ENCODE measurements at regions not wholly inside any gene's neighbourhood (a gene's known extent, or its start where the extent isn't known, plus 50 kb on each side); places are given as distances from the start of the nearest gene placed in this dataset. TPM values are rescaled to one million over a fixed set of nuclear protein-coding genes. Genes with fewer than 3 reads are reported as not detected.
"Not testable (repeated sequence)": the region's sequence is repeated elsewhere in the genome, so short reads cannot be mapped to it uniquely, and the experiment has no call there.

- Histone ChIP-seq H3K9me3 (ENCODE audit: low read depth) (no peaks in the 10 kb centered on the region), H3K4me1 (no peaks in the 10 kb centered on the region), H3K27me3 (no peaks in the 10 kb centered on the region), H3K27ac (no peak overlapping the region), H3K4me3 (no peak overlapping the region), H3K4me2 (no peak overlapping the region), H3K79me2 (ENCODE audit: low read depth) (no peaks in the 10 kb centered on the region), H2AFZ (replicated peaks) (no peak overlapping the region), H4K20me1 (ENCODE audit: low read depth) (no peaks in the 10 kb centered on the region), H3F3A (ENCODE audit: low read depth) (no peaks in the 10 kb centered on the region), H3K9ac (no peak overlapping the region), H3K36me3 (no peaks in the 10 kb centered on the region)
- H3K27ac Mint-ChIP-seq, result no peak overlapping the region
- peaks cover 19% of the 10 kb centered on the region for H3K4me1 Mint-ChIP-seq
- peaks cover 22% of the 10 kb centered on the region for H3K9me3 Mint-ChIP-seq
- H3K27me3 Mint-ChIP-seq (ENCODE audit: insufficient read depth, low read depth), result peaks cover 2% of the 10 kb centered on the region
- peaks cover under 1% of the 10 kb centered on the region for H3K36me3 Mint-ChIP-seq
- DNase-seq (ENCODE audit: low spot score), result no peak
- no peak for TF ChIP-seq EZH2 (IDR thresholded peaks at IDR 0.05)
- no peak for TF ChIP-seq CTCF (IDR thresholded peaks at IDR 0.05)
- no peak for TF ChIP-seq EZH2phosphoT487 (IDR thresholded peaks at IDR 0.05)
- no peak overlapping the region for H3K4me3 Mint-ChIP-seq
These were observed 63.1 kb upstream of the CCDC90B start for GRCh38 chr11:83349296-83349695.

GRCh38 chr11:83346706-83347105 lies 60.5 kb upstream of the CCDC90B start:
- not testable (repeated sequence) for H3K27ac Mint-ChIP-seq

GRCh38 chr11:83344521-83344920 lies 58.4 kb upstream of the CCDC90B start:
- not testable (repeated sequence) for H3K4me3 ChIP-seq; H4K20me1 ChIP-seq (ENCODE audit: low read depth); H3K9ac ChIP-seq; H3K27ac ChIP-seq; DNase-seq (ENCODE audit: low spot score); H3K9me3 ChIP-seq (ENCODE audit: low read depth); H2AFZ ChIP-seq (replicated peaks); H3K27me3 ChIP-seq; H3K27ac Mint-ChIP-seq; H3K4me2 ChIP-seq; H3K36me3 ChIP-seq; H3F3A ChIP-seq (ENCODE audit: low read depth); H3K27me3 Mint-ChIP-seq (ENCODE audit: insufficient read depth, low read depth); H3K4me1 ChIP-seq; H3K36me3 Mint-ChIP-seq; H3K79me2 ChIP-seq (ENCODE audit: low read depth); H3K4me3 Mint-ChIP-seq
- Mint-ChIP-seq H3K9me3 (peaks cover 30% of the 10 kb centered on the region), H3K4me1 (peaks cover 19% of the 10 kb centered on the region)

More at GRCh38 chr11:83346706-83347105, 60.5 kb upstream of the CCDC90B start:
- H3K4me3 Mint-ChIP-seq; H3F3A ChIP-seq (ENCODE audit: low read depth); H3K9ac ChIP-seq; H3K27ac ChIP-seq; H3K36me3 ChIP-seq; DNase-seq (ENCODE audit: low spot score); H3K4me2 ChIP-seq; H4K20me1 ChIP-seq (ENCODE audit: low read depth); H3K27me3 Mint-ChIP-seq (ENCODE audit: insufficient read depth, low read depth); H3K9me3 ChIP-seq (ENCODE audit: low read depth); H3K36me3 Mint-ChIP-seq; H3K4me1 ChIP-seq; H3K27me3 ChIP-seq; H3K79me2 ChIP-seq (ENCODE audit: low read depth); H2AFZ ChIP-seq (replicated peaks); H3K4me3 ChIP-seq: not testable (repeated sequence)
- H3K4me1 Mint-ChIP-seq, result peaks cover 19% of the 10 kb centered on the region
- H3K9me3 Mint-ChIP-seq, result peaks cover 30% of the 10 kb centered on the region

- Histone ChIP-seq H3K4me1 (no peaks in the 10 kb centered on the region), H3K27me3 (no peaks in the 10 kb centered on the region), H3K4me3 (no peak overlapping the region), H3K36me3 (no peaks in the 10 kb centered on the region), H2AFZ (replicated peaks) (no peak overlapping the region), H3K9me3 (ENCODE audit: low read depth) (no peaks in the 10 kb centered on the region), H3K4me2 (no peak overlapping the region), H4K20me1 (ENCODE audit: low read depth) (no peaks in the 10 kb centered on the region), H3K79me2 (ENCODE audit: low read depth) (no peaks in the 10 kb centered on the region), H3F3A (ENCODE audit: low read depth) (no peaks in the 10 kb centered on the region), H3K9ac (no peak overlapping the region), H3K27ac (no peak overlapping the region)
- no peak for TF ChIP-seq CTCF (IDR thresholded peaks at IDR 0.05)
- TF ChIP-seq EZH2 (IDR thresholded peaks at IDR 0.05), result no peak
- no peak for TF ChIP-seq EZH2phosphoT487 (IDR thresholded peaks at IDR 0.05)
- no peak overlapping the region for H3K4me3 Mint-ChIP-seq
- H3K27me3 Mint-ChIP-seq (ENCODE audit: insufficient read depth, low read depth), result no peaks in the 10 kb centered on the region
- DNase-seq (ENCODE audit: low spot score), result no peak
- no peaks in the 10 kb centered on the region for H3K36me3 Mint-ChIP-seq
- H3K27ac Mint-ChIP-seq, result no peak overlapping the region
- H3K9me3 Mint-ChIP-seq, result no peaks in the 10 kb centered on the region
- H3K4me1 Mint-ChIP-seq, result no peaks in the 10 kb centered on the region
These were observed 50.8 kb upstream of the CCDC90B start for GRCh38 chr11:83336993-83337392.

Small RNA genes in the stretch of these regions (small RNA-seq; reads per million reads assigned to genes)
- not detected for gene RF01974
